VCaP (cell line): ENCODE measurements at regions not wholly inside any gene's neighbourhood (a gene's known extent, or its start where the extent isn't known, plus 50 kb on each side); places are given as distances from the start of the nearest gene placed in this dataset.

Experiments
- H3K27ac ChIP-seq: fragments of 450-650 bp; 2 replicates; pipeline ENCODE4 v1.5.1; 2017
- CTCF ChIP-seq: fragments of 450-650 bp; conservative IDR thresholded peaks from 2 replicates; pipeline ENCODE4 v1.5.1; 2017; ENCODE audit warnings: mild to moderate bottlenecking, moderate library complexity

- TF ChIP-seq CTCF: no peak
These were observed 64.9 kb upstream of the RREB1 start for GRCh38 chr6:7042654-7043545.

GRCh38 chr6:7045331-7045730 lies 62.4 kb upstream of the RREB1 start:
- no peak overlapping the region for H3K27ac ChIP-seq
- TF ChIP-seq CTCF: no peak

More at GRCh38 chr6:7042654-7043545, 64.9 kb upstream of the RREB1 start:
- H3K27ac ChIP-seq: peak overlapping the region; percentile 30

GRCh38 chr6:7045746-7046145 lies 62.0 kb upstream of the RREB1 start:
- TF ChIP-seq CTCF: no peak
- H3K27ac ChIP-seq: no peak overlapping the region

GRCh38 chr6:7047128-7047527 lies 60.6 kb upstream of the RREB1 start:
- no peak for TF ChIP-seq CTCF
- no peak overlapping the region; the same call in 1 of the 2 replicates for H3K27ac ChIP-seq

- H3K27ac ChIP-seq: no peak overlapping the region
- TF ChIP-seq CTCF: no peak
These were observed 59.8 kb upstream of the RREB1 start for GRCh38 chr6:7047966-7048365.

GRCh38 chr6:7048894-7049293 lies 58.9 kb upstream of the RREB1 start:
- no peak for TF ChIP-seq CTCF
- H3K27ac ChIP-seq: no peak overlapping the region

GRCh38 chr6:7050004-7050403 lies 57.8 kb upstream of the RREB1 start:
- H3K27ac ChIP-seq: no peak overlapping the region
- TF ChIP-seq CTCF: no peak
